HAP-1 (cell line): ENCODE measurements at regions not wholly inside any gene's neighbourhood (a gene's known extent, or its start where the extent isn't known, plus 50 kb on each side); places are given as distances from the start of the nearest gene placed in this dataset.
"Not testable (repeated sequence)": the region's sequence is repeated elsewhere in the genome, so short reads cannot be mapped to it uniquely, and the experiment has no call there.

Experiments used
- DNase-seq, 2 experiments: peaks; one replicate each; pipeline ENCODE4 v3.0.0-alpha.2; 2016 to 2020; ENCODE audit warnings: low spot score in 2 of 2
- H3K27me3 ChIP-seq: fragments of 250-450 bp; sonication (Bioruptor Pico); 2 replicates; pipeline ENCODE4 v1.5.1; 2020; ENCODE audit warnings: low read depth, mild to moderate bottlenecking, moderate library complexity
- H3K36me3 ChIP-seq: fragments of 250-450 bp; sonication (Bioruptor Pico); replicated peaks from 2 replicates; pipeline ENCODE4 v1.5.1; 2020; ENCODE audit warnings: mild to moderate bottlenecking
- H3K4me1 ChIP-seq: fragments of 250-450 bp; sonication (Bioruptor Pico); 2 replicates; pipeline ENCODE4 v1.5.1; 2020; ENCODE audit warnings: mild to moderate bottlenecking
- H3K4me3 ChIP-seq: fragments of 250-450 bp; sonication (Bioruptor Pico); 2 replicates; pipeline ENCODE4 v1.5.1; 2020; ENCODE audit warnings: mild to moderate bottlenecking, moderate library complexity
- H3K9me3 ChIP-seq: fragments of 250-450 bp; sonication (Bioruptor Pico); 2 replicates; pipeline ENCODE4 v1.5.1; 2020; ENCODE audit warnings: mild to moderate bottlenecking, moderate library complexity
- in situ Hi-C: fragments of 300-500 bp; cut with MboI; formaldehyde crosslinking; loops from 3 replicates; pipeline ENCODE4 v1.14.3; 2020; ENCODE audit warnings: low sequenced_read_pairs, inconsistent platforms, mixed read lengths

- no peaks in the 10 kb centered on the region for H3K9me3 ChIP-seq
- DNase-seq, result no peak
- no peaks in the 10 kb centered on the region for H3K36me3 ChIP-seq
- in situ Hi-C loops, result no loop called here
- no peak overlapping the region for H3K4me3 ChIP-seq
- H3K4me1 ChIP-seq, result peaks cover 4% of the 10 kb centered on the region; the same call in 1 of the 2 replicates
- H3K27me3 ChIP-seq, result no peaks in the 10 kb centered on the region
Measured at GRCh38 chr7:142443216-142444010, 185.6 kb upstream of the PRSS58 start.

- Histone ChIP-seq H3K27me3 (no peaks in the 10 kb centered on the region), H3K36me3 (no peaks in the 10 kb centered on the region), H3K4me1 (peaks cover 4% of the 10 kb centered on the region; the same call in 1 of the 2 replicates), H3K9me3 (no peaks in the 10 kb centered on the region), H3K4me3 (no peak overlapping the region)
- no peak for DNase-seq
- in situ Hi-C loops, result no loop called here
Measured at GRCh38 chr7:142442396-142442795, 184.5 kb upstream of the PRSS58 start.

GRCh38 chr7:142440906-142441411 lies 183.1 kb upstream of the PRSS58 start:
- Histone ChIP-seq H3K4me3 (no peak overlapping the region), H3K9me3 (no peaks in the 10 kb centered on the region), H3K4me1 (peaks cover 4% of the 10 kb centered on the region; the same call in 1 of the 2 replicates), H3K27me3 (no peaks in the 10 kb centered on the region), H3K36me3 (no peaks in the 10 kb centered on the region)
- no peak for DNase-seq
- in situ Hi-C loops, result no loop called here

- H3K9me3 ChIP-seq, result no peaks in the 10 kb centered on the region
- in situ Hi-C loops, result no loop called here
- H3K36me3 ChIP-seq, result no peaks in the 10 kb centered on the region
- no peak overlapping the region for H3K4me3 ChIP-seq
- DNase-seq, result no peak
- H3K27me3 ChIP-seq, result peaks cover under 1% of the 10 kb centered on the region; the same call in 1 of the 2 replicates
- H3K4me1 ChIP-seq, result peaks cover 4% of the 10 kb centered on the region; the same call in 1 of the 2 replicates
Measured at GRCh38 chr7:142440219-142440905, 182.5 kb upstream of the PRSS58 start.

GRCh38 chr7:142439739-142440138 lies 181.9 kb upstream of the PRSS58 start:
- in situ Hi-C loops, result no loop called here
- H3K27me3 ChIP-seq, result peaks cover 3% of the 10 kb centered on the region; the same call in 1 of the 2 replicates
- no peak overlapping the region for H3K4me3 ChIP-seq
- DNase-seq, result no peak
- H3K9me3 ChIP-seq, result no peaks in the 10 kb centered on the region
- H3K36me3 ChIP-seq, result no peaks in the 10 kb centered on the region
- peaks cover 4% of the 10 kb centered on the region; the same call in 1 of the 2 replicates for H3K4me1 ChIP-seq

- in situ Hi-C loops, result no loop called here
- Histone ChIP-seq H3K4me3 (no peak overlapping the region), H3K4me1 (peaks cover 4% of the 10 kb centered on the region; the same call in 1 of the 2 replicates), H3K36me3 (no peaks in the 10 kb centered on the region), H3K9me3 (no peaks in the 10 kb centered on the region), H3K27me3 (peaks cover 3% of the 10 kb centered on the region; the same call in 1 of the 2 replicates)
- DNase-seq, result no peak
Measured at GRCh38 chr7:142438923-142439515, 181.2 kb upstream of the PRSS58 start.

GRCh38 chr7:142438235-142438922 lies 180.5 kb upstream of the PRSS58 start:
- in situ Hi-C loops, result no loop called here
- peak; percentile 26 to 63 for DNase-seq
- H3K27me3 ChIP-seq, result peaks cover 3% of the 10 kb centered on the region; the same call in 1 of the 2 replicates
- no peaks in the 10 kb centered on the region for H3K36me3 ChIP-seq
- H3K9me3 ChIP-seq, result no peaks in the 10 kb centered on the region
- H3K4me3 ChIP-seq, result no peak overlapping the region
- H3K4me1 ChIP-seq, result peaks cover 4% of the 10 kb centered on the region; the same call in 1 of the 2 replicates

- Histone ChIP-seq H3K4me3 (no peak overlapping the region), H3K36me3 (no peaks in the 10 kb centered on the region), H3K9me3 (no peaks in the 10 kb centered on the region), H3K4me1 (peaks cover 4% of the 10 kb centered on the region; the same call in 1 of the 2 replicates), H3K27me3 (peaks cover 3% of the 10 kb centered on the region; the same call in 1 of the 2 replicates)
- in situ Hi-C loops, result no loop called here
- no peak for DNase-seq
Measured at GRCh38 chr7:142437741-142438140, 179.9 kb upstream of the PRSS58 start.

GRCh38 chr7:142436601-142437000 lies 178.7 kb upstream of the PRSS58 start:
- in situ Hi-C loops, result no loop called here
- Histone ChIP-seq H3K9me3 (no peaks in the 10 kb centered on the region), H3K27me3 (peaks cover 3% of the 10 kb centered on the region; the same call in 1 of the 2 replicates), H3K36me3 (no peaks in the 10 kb centered on the region), H3K4me3 (no peak overlapping the region), H3K4me1 (peaks cover 4% of the 10 kb centered on the region; the same call in 1 of the 2 replicates)
- no peak for DNase-seq

GRCh38 chr7:142435606-142436005 lies 177.7 kb upstream of the PRSS58 start:
- in situ Hi-C loops, H3K36me3 ChIP-seq, H3K9me3 ChIP-seq, H3K27me3 ChIP-seq, DNase-seq, H3K4me1 ChIP-seq, H3K4me3 ChIP-seq: not testable (repeated sequence)

- Histone ChIP-seq H3K4me3 (no peak overlapping the region), H3K36me3 (no peaks in the 10 kb centered on the region), H3K9me3 (no peaks in the 10 kb centered on the region), H3K4me1 (no peaks in the 10 kb centered on the region), H3K27me3 (peaks cover 6% of the 10 kb centered on the region)
- in situ Hi-C loops, result no loop called here
- no peak for DNase-seq
Measured at GRCh38 chr7:142434666-142435167, 176.9 kb upstream of the PRSS58 start.

- in situ Hi-C loops, H3K27me3 ChIP-seq, H3K9me3 ChIP-seq, DNase-seq, H3K4me3 ChIP-seq, H3K4me1 ChIP-seq, H3K36me3 ChIP-seq: not testable (repeated sequence)
Measured at GRCh38 chr7:142434133-142434532, 176.3 kb upstream of the PRSS58 start.

- Histone ChIP-seq H3K36me3 (no peaks in the 10 kb centered on the region), H3K4me3 (no peak overlapping the region), H3K9me3 (no peaks in the 10 kb centered on the region), H3K4me1 (no peaks in the 10 kb centered on the region), H3K27me3 (peaks cover 6% of the 10 kb centered on the region)
- no peak for DNase-seq
- in situ Hi-C loops, result no loop called here
Measured at GRCh38 chr7:142432377-142432776, 174.5 kb upstream of the PRSS58 start.
